Vagina (tissue), 2 donors: ENCODE measurements at regions not wholly inside any gene's neighbourhood (a gene's known extent, or its start where the extent isn't known, plus 50 kb on each side); places are given as distances from the start of the nearest gene placed in this dataset.

Experiments used
- DNase-seq, 2 donors: peaks; one replicate each; pipeline ENCODE4 v3.0.0-alpha.2; 2017; ENCODE audit errors: extremely low spot score in 2 of 2
- H3K27ac ChIP-seq: fragments of 200-600 bp; sonication (generic); one replicate; pipeline ENCODE4 v1.5.1; 2019
- H3K27me3 ChIP-seq: fragments of 200-600 bp; sonication (generic); one replicate; pipeline ENCODE4 v1.5.1; 2019
- H3K36me3 ChIP-seq, 2 donors: fragments of 200-600 bp; sonication (generic); one replicate each; pipeline ENCODE4 v1.5.1; 2017 to 2019
- H3K4me1 ChIP-seq: fragments of 200-600 bp; sonication (generic); one replicate; pipeline ENCODE4 v1.5.1; 2019
- H3K4me3 ChIP-seq, 2 donors: fragments of 200-600 bp; sonication (generic); 1 replicate in 1 of 2; 2 replicates in 1 of 2; pipeline ENCODE4 v1.5.1; 2016 to 2019
- H3K9me3 ChIP-seq: fragments of 200-600 bp; sonication (generic); one replicate; pipeline ENCODE4 v1.5.1; 2019
- CTCF ChIP-seq, 3 experiments: fragments of 450-650 bp in 2 of 3; fragments of 200-600 bp in 1 of 3; sonication (generic) in 1 of 3; IDR thresholded peaks; one replicate each; pipeline ENCODE4 v1.5.1; 2017 to 2019; ENCODE audit warnings: antibody characterized with exemption in 3 of 3, mild to moderate bottlenecking in 2 of 3, moderate library complexity in 2 of 3
- POLR2A ChIP-seq, 2 donors: fragments of 450-650 bp; IDR thresholded peaks; one replicate each; pipeline ENCODE4 v1.6.1; 2017; ENCODE audit warnings: antibody characterized with exemption in 2 of 2, mild to moderate bottlenecking in 2 of 2, moderate library complexity in 2 of 2
- POLR2AphosphoS5 ChIP-seq, 2 donors: sonication (generic); formaldehyde crosslinking; IDR thresholded peaks; one replicate each; pipeline ENCODE4 v1.9.0; 2017; ENCODE audit warnings: antibody characterized with exemption in 2 of 2, mild to moderate bottlenecking in 2 of 2, low read depth in 1 of 2; ENCODE audit not compliant: insufficient read depth in 1 of 2
- intact Hi-C: fragments of 100-400 bp; cut with DNase I; formaldehyde crosslinking; loops from one replicate; pipeline ENCODE4 v1.15.1; 2023

- DNase-seq: no peak
- TF ChIP-seq POLR2AphosphoS5 (IDR thresholded peaks at IDR 0.05; ENCODE audit: insufficient read depth in 1 of 2, low read depth in 1 of 2): no peak
- TF ChIP-seq CTCF (IDR thresholded peaks at IDR 0.05): no peak
- no peak for TF ChIP-seq POLR2A (IDR thresholded peaks at IDR 0.05)
- Histone ChIP-seq H3K27ac (no peak overlapping the region), H3K27me3 (no peaks in the 10 kb centered on the region), H3K9me3 (no peaks in the 10 kb centered on the region), H3K4me3 (no peak overlapping the region), H3K4me1 (no peaks in the 10 kb centered on the region), H3K36me3 (no peaks in the 10 kb centered on the region)
- intact Hi-C loops: no loop called here
Measured at GRCh38 chr4:157810137-157810774, 362.6 kb downstream of the GASK1B start.

DNA sequence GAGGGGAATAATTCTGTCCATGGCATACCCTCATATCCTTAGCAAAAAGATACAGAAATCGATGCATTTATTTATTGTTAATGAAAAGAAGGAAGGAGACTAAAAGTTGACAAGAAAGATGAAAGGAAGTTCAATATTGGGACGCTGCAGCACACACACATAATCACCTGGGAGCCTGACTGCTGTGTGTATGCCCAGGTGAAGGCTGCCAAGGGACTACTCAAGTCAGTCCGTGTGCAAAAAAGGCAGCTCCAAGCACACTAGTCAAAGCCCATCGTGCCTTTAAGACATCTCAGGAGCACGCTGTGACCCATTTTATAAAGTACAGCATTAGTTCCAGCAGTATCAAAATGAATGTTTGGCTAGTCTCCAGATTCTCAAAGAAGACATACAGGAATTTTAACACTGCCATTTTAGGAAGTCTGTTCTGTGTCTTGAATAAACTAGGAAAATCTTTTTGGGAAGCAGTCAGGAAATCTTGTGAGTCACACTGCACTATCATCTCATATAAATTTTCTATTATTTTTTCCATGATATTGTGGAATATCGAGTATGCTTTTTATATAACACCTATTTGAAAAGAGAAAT is 363.9 kb downstream of the GASK1B start:
- no peak for DNase-seq
- Histone ChIP-seq H3K27me3 (no peaks in the 10 kb centered on the region), H3K4me1 (no peaks in the 10 kb centered on the region), H3K4me3 (no peak overlapping the region), H3K36me3 (no peaks in the 10 kb centered on the region), H3K9me3 (no peaks in the 10 kb centered on the region), H3K27ac (no peak overlapping the region)
- no peak for TF ChIP-seq POLR2A (IDR thresholded peaks at IDR 0.05)
- TF ChIP-seq CTCF (IDR thresholded peaks at IDR 0.05): no peak
- TF ChIP-seq POLR2AphosphoS5 (IDR thresholded peaks at IDR 0.05; ENCODE audit: insufficient read depth in 1 of 2, low read depth in 1 of 2): no peak
- intact Hi-C loops: no loop called here

DNA sequence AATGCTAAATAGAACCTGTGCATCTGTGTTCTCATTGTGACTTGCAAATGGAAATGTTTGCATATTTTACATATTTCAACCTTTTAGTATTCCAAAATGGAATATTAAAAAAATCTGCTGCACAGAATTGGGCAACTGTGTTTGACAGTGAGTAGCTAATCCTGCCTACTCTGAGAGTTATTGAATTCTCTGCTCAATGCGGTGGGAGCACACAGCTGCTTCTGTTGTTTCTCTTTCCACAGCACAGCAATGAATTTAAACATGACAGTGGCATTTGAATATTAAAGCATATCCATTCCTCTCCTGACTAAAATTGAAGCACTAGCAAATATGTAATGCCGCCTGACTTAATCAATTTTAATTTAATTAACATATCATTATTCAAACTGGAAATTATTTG is 366.6 kb downstream of the GASK1B start:
- DNase-seq: no peak
- Histone ChIP-seq H3K9me3 (no peaks in the 10 kb centered on the region), H3K36me3 (no peaks in the 10 kb centered on the region), H3K4me3 (no peak overlapping the region), H3K27me3 (no peaks in the 10 kb centered on the region), H3K27ac (no peak overlapping the region), H3K4me1 (no peaks in the 10 kb centered on the region)
- TF ChIP-seq POLR2AphosphoS5 (IDR thresholded peaks at IDR 0.05; ENCODE audit: insufficient read depth in 1 of 2, low read depth in 1 of 2) (no peak), CTCF (IDR thresholded peaks at IDR 0.05) (no peak), POLR2A (IDR thresholded peaks at IDR 0.05) (no peak)
- intact Hi-C loops: no loop called here

- H3K27ac ChIP-seq: no peak overlapping the region
- intact Hi-C loops: no loop called here
Measured at GRCh38 chr4:157804986-157805385, 367.8 kb downstream of the GASK1B start.

More at GRCh38 chr4:157804986-157805385, 367.8 kb downstream of the GASK1B start:
- Histone ChIP-seq H3K36me3 (no peaks in the 10 kb centered on the region), H3K4me3 (no peak overlapping the region), H3K27me3 (no peaks in the 10 kb centered on the region), H3K4me1 (no peaks in the 10 kb centered on the region), H3K9me3 (no peaks in the 10 kb centered on the region)
- no peak for TF ChIP-seq POLR2AphosphoS5 (IDR thresholded peaks at IDR 0.05; ENCODE audit: insufficient read depth in 1 of 2, low read depth in 1 of 2)
- TF ChIP-seq POLR2A (IDR thresholded peaks at IDR 0.05): no peak
- no peak for TF ChIP-seq CTCF (IDR thresholded peaks at IDR 0.05)
- DNase-seq: no peak
